ENCODE measurements at regions not wholly inside any gene's neighbourhood (a gene's known extent, or its start where the extent isn't known, plus 50 kb on each side); places are given as distances from the start of the nearest gene placed in this dataset.

GRCh38 chr17:79159471-79159870, 84.8 kb downstream of the ENGASE start:
- H3K9me3 ChIP-seq (ENCODE audit: low read length): no peaks in the 10 kb centered on the region
- H3K4me1 ChIP-seq (ENCODE audit: insufficient read depth, low read length): peaks cover 4% of the 10 kb centered on the region
- no peak overlapping the region for H3K27ac ChIP-seq (ENCODE audit: low read depth, low read length)
- no peak overlapping the region for H3K4me3 ChIP-seq (ENCODE audit: low read depth in 1 of 2, low read length in 2 of 2)
- H3K9ac ChIP-seq (ENCODE audit: low read length): no peak overlapping the region
- no peaks in the 10 kb centered on the region for H3K27me3 ChIP-seq (ENCODE audit: control insufficient read depth in 1 of 2, insufficient read depth in 2 of 2, low read length in 2 of 2)
- no peaks in the 10 kb centered on the region for H3K36me3 ChIP-seq (ENCODE audit: insufficient read depth, low read length)

- Histone ChIP-seq H3K4me3 (ENCODE audit: low read depth in 1 of 2, low read length in 2 of 2) (no peak overlapping the region), H3K27ac (ENCODE audit: low read depth, low read length) (no peak overlapping the region), H3K9me3 (ENCODE audit: low read length) (no peaks in the 10 kb centered on the region), H3K36me3 (ENCODE audit: insufficient read depth, low read length) (no peaks in the 10 kb centered on the region), H3K27me3 (ENCODE audit: control insufficient read depth in 1 of 2, insufficient read depth in 2 of 2, low read length in 2 of 2) (peaks cover 0 to 4% of the 10 kb centered on the region in 2 donors), H3K9ac (ENCODE audit: low read length) (no peak overlapping the region), H3K4me1 (ENCODE audit: insufficient read depth, low read length) (peaks cover 4% of the 10 kb centered on the region)
Observed at GRCh38 chr17:79156463-79157095, 82.0 kb downstream of the ENGASE start.

- Histone ChIP-seq H3K4me3 (ENCODE audit: low read depth in 1 of 2, low read length in 2 of 2) (no peak overlapping the region), H3K9ac (ENCODE audit: low read length) (no peak overlapping the region), H3K9me3 (ENCODE audit: low read length) (no peaks in the 10 kb centered on the region), H3K4me1 (ENCODE audit: insufficient read depth, low read length) (peaks cover 4% of the 10 kb centered on the region), H3K27ac (ENCODE audit: low read depth, low read length) (no peak overlapping the region), H3K27me3 (ENCODE audit: control insufficient read depth in 1 of 2, insufficient read depth in 2 of 2, low read length in 2 of 2) (peaks cover 0 to 9% of the 10 kb centered on the region in 2 donors), H3K36me3 (ENCODE audit: insufficient read depth, low read length) (no peaks in the 10 kb centered on the region)
Observed at GRCh38 chr17:79155701-79156100, 81.1 kb downstream of the ENGASE start.

GRCh38 chr17:79154951-79155585, 80.4 kb downstream of the ENGASE start:
- peaks cover 4% of the 10 kb centered on the region for H3K4me1 ChIP-seq (ENCODE audit: insufficient read depth, low read length)
- no peak overlapping the region for H3K27ac ChIP-seq (ENCODE audit: low read depth, low read length)
- H3K27me3 ChIP-seq (ENCODE audit: control insufficient read depth in 1 of 2, insufficient read depth in 2 of 2, low read length in 2 of 2): peaks cover 0 to 15% of the 10 kb centered on the region in 2 donors
- no peak overlapping the region for H3K4me3 ChIP-seq (ENCODE audit: low read depth in 1 of 2, low read length in 2 of 2)
- H3K9me3 ChIP-seq (ENCODE audit: low read length): no peaks in the 10 kb centered on the region
- no peaks in the 10 kb centered on the region for H3K36me3 ChIP-seq (ENCODE audit: insufficient read depth, low read length)
- no peak overlapping the region for H3K9ac ChIP-seq (ENCODE audit: low read length)

- H3K27ac ChIP-seq (ENCODE audit: low read depth, low read length): no peak overlapping the region
- no peak overlapping the region for H3K4me3 ChIP-seq (ENCODE audit: low read depth in 1 of 2, low read length in 2 of 2)
- peaks cover 4% of the 10 kb centered on the region for H3K4me1 ChIP-seq (ENCODE audit: insufficient read depth, low read length)
- peaks cover 0 to 15% of the 10 kb centered on the region in 2 donors for H3K27me3 ChIP-seq (ENCODE audit: control insufficient read depth in 1 of 2, insufficient read depth in 2 of 2, low read length in 2 of 2)
- no peaks in the 10 kb centered on the region for H3K9me3 ChIP-seq (ENCODE audit: low read length)
- H3K36me3 ChIP-seq (ENCODE audit: insufficient read depth, low read length): no peaks in the 10 kb centered on the region
- H3K9ac ChIP-seq (ENCODE audit: low read length): no peak overlapping the region
Observed at GRCh38 chr17:79154446-79154845, 79.8 kb downstream of the ENGASE start.

- peaks cover 4% of the 10 kb centered on the region for H3K4me1 ChIP-seq (ENCODE audit: insufficient read depth, low read length)
- H3K9me3 ChIP-seq (ENCODE audit: low read length): no peaks in the 10 kb centered on the region
- peaks cover 0 to 15% of the 10 kb centered on the region in 2 donors for H3K27me3 ChIP-seq (ENCODE audit: control insufficient read depth in 1 of 2, insufficient read depth in 2 of 2, low read length in 2 of 2)
- no peaks in the 10 kb centered on the region for H3K36me3 ChIP-seq (ENCODE audit: insufficient read depth, low read length)
- H3K4me3 ChIP-seq (ENCODE audit: low read depth in 1 of 2, low read length in 2 of 2): no peak overlapping the region
- no peak overlapping the region for H3K9ac ChIP-seq (ENCODE audit: low read length)
- H3K27ac ChIP-seq (ENCODE audit: low read depth, low read length): no peak overlapping the region
Observed at GRCh38 chr17:79153367-79154130, 78.9 kb downstream of the ENGASE start.

- no peaks in the 10 kb centered on the region for H3K36me3 ChIP-seq (ENCODE audit: insufficient read depth, low read length)
- no peak overlapping the region for H3K27ac ChIP-seq (ENCODE audit: low read depth, low read length)
- peaks cover 4% of the 10 kb centered on the region for H3K4me1 ChIP-seq (ENCODE audit: insufficient read depth, low read length)
- H3K27me3 ChIP-seq (ENCODE audit: control insufficient read depth in 1 of 2, insufficient read depth in 2 of 2, low read length in 2 of 2): peaks cover 0 to 15% of the 10 kb centered on the region in 2 donors
- H3K9ac ChIP-seq (ENCODE audit: low read length): no peak overlapping the region
- H3K4me3 ChIP-seq (ENCODE audit: low read depth in 1 of 2, low read length in 2 of 2): no peak overlapping the region
- no peaks in the 10 kb centered on the region for H3K9me3 ChIP-seq (ENCODE audit: low read length)
Observed at GRCh38 chr17:79152636-79153035, 78.0 kb downstream of the ENGASE start.

GRCh38 chr17:79152110-79152509, 77.5 kb downstream of the ENGASE start:
- no peak overlapping the region for H3K27ac ChIP-seq (ENCODE audit: low read depth, low read length)

GRCh38 chr17:79150799-79151198, 76.2 kb downstream of the ENGASE start:
- H3K9ac ChIP-seq (ENCODE audit: low read length): no peak overlapping the region
- H3K27me3 ChIP-seq (ENCODE audit: control insufficient read depth in 1 of 2, insufficient read depth in 2 of 2, low read length in 2 of 2): peaks cover 0 to 15% of the 10 kb centered on the region in 2 donors
- H3K4me3 ChIP-seq (ENCODE audit: low read depth in 1 of 2, low read length in 2 of 2): no peak overlapping the region
- no peaks in the 10 kb centered on the region for H3K36me3 ChIP-seq (ENCODE audit: insufficient read depth, low read length)
- H3K9me3 ChIP-seq (ENCODE audit: low read length): no peaks in the 10 kb centered on the region
- peaks cover 4% of the 10 kb centered on the region for H3K4me1 ChIP-seq (ENCODE audit: insufficient read depth, low read length)
- H3K27ac ChIP-seq (ENCODE audit: low read depth, low read length): no peak overlapping the region

More at GRCh38 chr17:79152110-79152509, 77.5 kb downstream of the ENGASE start:
- H3K9me3 ChIP-seq (ENCODE audit: low read length): no peaks in the 10 kb centered on the region
- H3K4me1 ChIP-seq (ENCODE audit: insufficient read depth, low read length): peaks cover 4% of the 10 kb centered on the region
- peaks cover 0 to 15% of the 10 kb centered on the region in 2 donors for H3K27me3 ChIP-seq (ENCODE audit: control insufficient read depth in 1 of 2, insufficient read depth in 2 of 2, low read length in 2 of 2)
- no peaks in the 10 kb centered on the region for H3K36me3 ChIP-seq (ENCODE audit: insufficient read depth, low read length)
- no peak overlapping the region for H3K4me3 ChIP-seq (ENCODE audit: low read depth in 1 of 2, low read length in 2 of 2)
- H3K9ac ChIP-seq (ENCODE audit: low read length): no peak overlapping the region

- Histone ChIP-seq H3K9ac (ENCODE audit: low read length) (no peak overlapping the region), H3K4me1 (ENCODE audit: insufficient read depth, low read length) (peaks cover under 1% of the 10 kb centered on the region), H3K27me3 (ENCODE audit: control insufficient read depth in 1 of 2, insufficient read depth in 2 of 2, low read length in 2 of 2) (peaks cover 0 to 15% of the 10 kb centered on the region in 2 donors), H3K9me3 (ENCODE audit: low read length) (no peaks in the 10 kb centered on the region), H3K36me3 (ENCODE audit: insufficient read depth, low read length) (no peaks in the 10 kb centered on the region), H3K27ac (ENCODE audit: low read depth, low read length) (no peak overlapping the region), H3K4me3 (ENCODE audit: low read depth in 1 of 2, low read length in 2 of 2) (no peak overlapping the region)
Observed at GRCh38 chr17:79150035-79150733, 75.6 kb downstream of the ENGASE start.

- Histone ChIP-seq H3K27me3 (ENCODE audit: control insufficient read depth in 1 of 2, insufficient read depth in 2 of 2, low read length in 2 of 2) (peaks cover 0 to 15% of the 10 kb centered on the region in 2 donors), H3K4me3 (ENCODE audit: low read depth in 1 of 2, low read length in 2 of 2) (no peak overlapping the region), H3K9me3 (ENCODE audit: low read length) (no peaks in the 10 kb centered on the region), H3K36me3 (ENCODE audit: insufficient read depth, low read length) (no peaks in the 10 kb centered on the region), H3K27ac (ENCODE audit: low read depth, low read length) (no peak overlapping the region), H3K4me1 (ENCODE audit: insufficient read depth, low read length) (no peaks in the 10 kb centered on the region), H3K9ac (ENCODE audit: low read length) (no peak overlapping the region)
Observed at GRCh38 chr17:79148584-79148983, 74.0 kb downstream of the ENGASE start.

Data from muscle layer of colon (tissue), 2 donors.